SK-N-DZ (cell line): ENCODE measurements at regions not wholly inside any gene's neighbourhood (a gene's known extent, or its start where the extent isn't known, plus 50 kb on each side); places are given as distances from the start of the nearest gene placed in this dataset.

Experiments
- DNase-seq: peaks from one replicate; pipeline ENCODE4 v3.0.0-alpha.2; 2015; ENCODE audit warnings: low spot score

GRCh38 chr2:60159519-60159918, 393.9 kb downstream of the BCL11A start:
- no peak for DNase-seq

- no peak for DNase-seq
Observed at GRCh38 chr2:60158262-60158661, 395.2 kb downstream of the BCL11A start.

- DNase-seq = no peak
Observed at GRCh38 chr2:60157283-60157682, 396.2 kb downstream of the BCL11A start.

GRCh38 chr2:60154142-60154541, 399.3 kb downstream of the BCL11A start:
- DNase-seq = no peak

- DNase-seq = no peak
Observed at GRCh38 chr2:60152226-60152833, 401.1 kb downstream of the BCL11A start.

GRCh38 chr2:60149176-60149575, 404.3 kb downstream of the BCL11A start:
- no peak for DNase-seq

- DNase-seq = no peak
Observed at GRCh38 chr2:60148716-60149115, 404.7 kb downstream of the BCL11A start.

GRCh38 chr2:60140185-60140584, 413.3 kb downstream of the BCL11A start:
- DNase-seq = no peak

GRCh38 chr2:60136913-60137312, 416.5 kb downstream of the BCL11A start:
- DNase-seq = no peak

GRCh38 chr2:60127191-60127590, 426.3 kb downstream of the BCL11A start:
- no peak for DNase-seq

- DNase-seq = no peak
Observed at GRCh38 chr2:60125611-60126426, 427.6 kb downstream of the BCL11A start.

- DNase-seq = no peak
Observed at GRCh38 chr2:60119778-60120177, 433.7 kb downstream of the BCL11A start.

GRCh38 chr2:60118917-60119316, 434.5 kb downstream of the BCL11A start:
- DNase-seq = no peak

GRCh38 chr2:60118061-60118460, 435.4 kb downstream of the BCL11A start:
- no peak for DNase-seq

GRCh38 chr2:60116161-60116875, 437.1 kb downstream of the BCL11A start:
- DNase-seq = no peak

- no peak for DNase-seq
Observed at GRCh38 chr2:60109744-60110143, 443.7 kb downstream of the BCL11A start.

GRCh38 chr2:60106836-60107529, 446.5 kb downstream of the BCL11A start:
- no peak for DNase-seq

- no peak for DNase-seq
Observed at GRCh38 chr2:60105906-60106305, 447.5 kb downstream of the BCL11A start.

GRCh38 chr2:60104514-60105505, 448.6 kb downstream of the BCL11A start:
- DNase-seq = no peak

- DNase-seq = no peak
Observed at GRCh38 chr2:60100034-60100433, 453.4 kb downstream of the BCL11A start.

- no peak for DNase-seq
Observed at GRCh38 chr2:60098996-60099395, 454.5 kb downstream of the BCL11A start.
